GDM1 (cell line): ENCODE measurements at regions not wholly inside any gene's neighbourhood (a gene's known extent, or its start where the extent isn't known, plus 50 kb on each side); places are given as distances from the start of the nearest gene placed in this dataset.

Experiments
- DNase-seq: peaks from one replicate; lab custom pipeline; 2025; lab: John Stamatoyannopoulos, UW

DNA sequence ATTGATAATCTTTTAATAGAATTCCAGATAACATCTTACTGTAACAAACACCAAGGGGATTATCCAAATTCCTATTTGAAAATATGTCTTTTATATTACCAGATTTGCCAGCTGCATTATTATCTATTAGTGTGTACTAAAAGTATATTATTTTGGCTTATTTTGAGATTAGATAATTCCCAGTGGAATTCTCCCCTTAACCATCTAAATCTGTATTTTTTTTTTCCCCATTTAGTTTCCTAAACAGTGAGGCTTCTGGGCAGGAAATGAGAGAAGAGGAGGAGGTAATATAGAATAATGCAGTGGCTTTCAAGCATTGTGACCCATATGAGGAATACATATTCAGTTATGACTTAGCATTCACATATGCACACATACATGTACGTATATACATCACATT, 53.5 kb upstream of the ABL1 start:
- no peak for DNase-seq

DNA sequence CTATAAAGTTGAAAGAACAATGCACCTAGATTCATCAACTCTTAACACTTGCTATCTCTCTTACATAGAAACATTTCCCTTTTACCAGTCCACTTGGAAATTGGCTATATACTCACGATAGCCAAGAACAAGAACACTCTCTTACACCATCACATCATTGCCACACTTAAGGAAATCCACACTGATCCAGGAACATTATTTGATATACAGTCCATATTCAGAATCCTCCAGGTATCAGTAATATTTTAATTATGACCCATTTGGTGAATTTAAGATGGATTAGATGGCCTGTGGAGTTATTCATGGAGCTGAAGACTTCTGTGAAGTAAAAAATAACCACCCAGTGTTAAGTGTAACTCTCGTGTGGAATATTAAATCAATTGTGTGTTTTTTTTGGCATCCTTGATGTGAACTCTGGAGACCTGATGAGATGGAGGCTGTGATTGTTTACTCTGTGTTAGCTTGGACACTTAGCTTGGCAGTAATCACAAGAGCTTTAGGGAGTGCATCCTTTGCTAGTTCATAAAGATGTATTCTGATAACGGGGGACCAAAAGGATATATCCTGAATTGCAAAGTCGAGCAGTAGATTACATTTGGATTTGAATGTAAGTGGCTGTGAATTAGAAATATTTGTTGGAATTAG, 52.0 kb upstream of the ABL1 start:
- no peak for DNase-seq

DNA sequence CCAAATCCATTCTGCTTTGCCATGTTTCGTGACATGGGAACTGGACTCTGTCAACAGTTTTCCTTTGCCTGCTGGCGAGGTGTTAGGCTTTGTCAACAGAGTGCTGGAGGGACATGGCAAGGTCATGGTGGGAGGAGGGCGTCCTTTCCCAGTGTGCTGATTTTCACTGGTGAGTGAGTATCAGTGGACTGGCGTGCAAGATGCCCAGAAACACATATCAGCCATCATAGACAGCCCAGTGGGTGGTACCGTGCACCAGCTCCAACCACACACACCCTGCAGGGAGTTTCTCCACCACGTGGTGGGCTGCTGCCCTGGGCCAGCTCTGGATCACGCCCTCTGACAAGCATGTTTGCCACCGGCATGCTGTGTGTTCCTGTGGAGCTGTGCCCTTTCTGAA, 50.0 kb upstream of the ABL1 start:
- DNase-seq: no peak
